Neural cell (in vitro differentiated cells): ENCODE measurements at regions not wholly inside any gene's neighbourhood (a gene's known extent, or its start where the extent isn't known, plus 50 kb on each side); places are given as distances from the start of the nearest gene placed in this dataset.

Experiments
- H2AFZ ChIP-seq: fragments of 200-600, 300-800 bp; sonication (generic), shearing (Covaris generic); 2 replicates; pipeline ENCODE4 v1.6.0; 2014; ENCODE audit warnings: low read depth, mild to moderate bottlenecking, antibody characterized with exemption, low read length, moderate library complexity
- H3F3A ChIP-seq: fragments of 200-600 bp; shearing (Covaris generic); 2 replicates; pipeline ENCODE4 v1.6.1; 2016; ENCODE audit warnings: mild to moderate bottlenecking, moderate library complexity, mixed read lengths, antibody characterized with exemption, low read length; ENCODE audit not compliant: insufficient read depth, poor library complexity, severe bottlenecking
- H3K27ac ChIP-seq: fragments of 200-600, 300-800 bp; sonication (generic), shearing (Covaris generic); 2 replicates; pipeline ENCODE4 v1.5.1; 2014; ENCODE audit warnings: mild to moderate bottlenecking, low read length, moderate library complexity
- H3K27me3 ChIP-seq: fragments of 300-800, 200-600 bp; sonication (generic), shearing (Covaris generic); 2 replicates; pipeline ENCODE4 v1.6.0; 2014; ENCODE audit warnings: mild to moderate bottlenecking, low read depth, low read length, moderate library complexity; ENCODE audit not compliant: insufficient read depth
- H3K36me3 ChIP-seq: fragments of 300-800, 200-600 bp; sonication (generic), shearing (Covaris generic); 2 replicates; pipeline ENCODE4 v1.5.1; 2014; ENCODE audit warnings: mild to moderate bottlenecking, antibody characterized with exemption, low read length, moderate library complexity; ENCODE audit not compliant: insufficient read depth
- H3K4me2 ChIP-seq: fragments of 300-800, 200-600 bp; sonication (generic), shearing (Covaris generic); 2 replicates; pipeline ENCODE4 v1.6.0; 2014; ENCODE audit warnings: mild to moderate bottlenecking, low read length
- H3K4me3 ChIP-seq: fragments of 300-800, 200-600 bp; sonication (generic), shearing (Covaris generic); 2 replicates; pipeline ENCODE4 v1.5.1; 2014; ENCODE audit warnings: mild to moderate bottlenecking, low read length, moderate library complexity
- H3K79me2 ChIP-seq: fragments of 200-600 bp; shearing (Covaris generic); replicated peaks from 2 replicates; pipeline ENCODE4 v1.6.0; 2014; ENCODE audit warnings: mild to moderate bottlenecking, low read length, moderate library complexity; ENCODE audit not compliant: insufficient read depth
- H3K9ac ChIP-seq: fragments of 300-800, 200-600 bp; sonication (generic), shearing (Covaris generic); 2 replicates; pipeline ENCODE4 v1.6.1; 2016; ENCODE audit warnings: mild to moderate bottlenecking, low read length, mixed read lengths
- H3K9me2 ChIP-seq: fragments of 200-600 bp; shearing (Covaris generic); 2 replicates; pipeline ENCODE4 v1.6.1; 2016; ENCODE audit warnings: mild to moderate bottlenecking, low read length, mixed read lengths; ENCODE audit not compliant: insufficient read depth
- H3K9me3 ChIP-seq: fragments of 200-600, 300-800 bp; sonication (generic), shearing (Covaris generic); 2 replicates; pipeline ENCODE4 v1.6.1; 2016; ENCODE audit warnings: mild to moderate bottlenecking, mixed run types, low read length, moderate library complexity, mixed read lengths
- H4K20me1 ChIP-seq: fragments of 200-600 bp; shearing (Covaris generic); 2 replicates; pipeline ENCODE4 v1.6.1; 2016; ENCODE audit warnings: mild to moderate bottlenecking, mixed run types; ENCODE audit not compliant: insufficient read depth
- EP300 ChIP-seq: fragments of 450-650 bp; conservative IDR thresholded peaks from 2 replicates; pipeline ENCODE4 v1.6.1; 2014; ENCODE audit warnings: antibody characterized with exemption, mild to moderate bottlenecking, moderate library complexity; ENCODE audit not compliant: poor library complexity, severe bottlenecking
- EZH2 ChIP-seq: fragments of 200-600, 300-800 bp; shearing (Covaris generic), sonication (generic); IDR thresholded peaks from 2 replicates; pipeline ENCODE4 v1.6.1; 2014; ENCODE audit warnings: antibody characterized with exemption, low read length, borderline replicate concordance, mild to moderate bottlenecking; ENCODE audit not compliant: insufficient read depth, poor library complexity, severe bottlenecking
- MXI1 ChIP-seq: fragments of 450-650 bp; conservative IDR thresholded peaks from 2 replicates; pipeline ENCODE4 v1.6.1; 2014; ENCODE audit warnings: antibody characterized with exemption, mild to moderate bottlenecking; ENCODE audit not compliant: poor library complexity, severe bottlenecking
- POLR2AphosphoS5 ChIP-seq: IDR thresholded peaks from 2 replicates; pipeline ENCODE4 v1.6.1; 2012
- RAD21 ChIP-seq: fragments of 450-650 bp; conservative IDR thresholded peaks from 2 replicates; pipeline ENCODE4 v1.6.1; 2014; ENCODE audit warnings: antibody characterized with exemption, mild to moderate bottlenecking, moderate library complexity
- SMC3 ChIP-seq: fragments of 450-650 bp; conservative IDR thresholded peaks from 2 replicates; pipeline ENCODE4 v1.6.1; 2014; ENCODE audit warnings: antibody characterized with exemption, mild to moderate bottlenecking, moderate library complexity; ENCODE audit not compliant: poor library complexity
- TAF1 ChIP-seq: IDR thresholded peaks from 2 replicates; pipeline ENCODE4 v1.6.1; 2012; ENCODE audit warnings: low read depth
- TF ChIP-seq, protein P1 (sequence below): fragments of 450-650 bp; IDR thresholded peaks from 2 replicates; pipeline ENCODE4 v1.5.1; 2014; ENCODE audit warnings: antibody characterized with exemption, mild to moderate bottlenecking, moderate library complexity; ENCODE audit not compliant: poor library complexity, severe bottlenecking
- TF ChIP-seq, protein P2 (sequence below): IDR thresholded peaks from 2 replicates; pipeline ENCODE4 v1.6.1; 2012; ENCODE audit warnings: borderline replicate concordance

DNA sequence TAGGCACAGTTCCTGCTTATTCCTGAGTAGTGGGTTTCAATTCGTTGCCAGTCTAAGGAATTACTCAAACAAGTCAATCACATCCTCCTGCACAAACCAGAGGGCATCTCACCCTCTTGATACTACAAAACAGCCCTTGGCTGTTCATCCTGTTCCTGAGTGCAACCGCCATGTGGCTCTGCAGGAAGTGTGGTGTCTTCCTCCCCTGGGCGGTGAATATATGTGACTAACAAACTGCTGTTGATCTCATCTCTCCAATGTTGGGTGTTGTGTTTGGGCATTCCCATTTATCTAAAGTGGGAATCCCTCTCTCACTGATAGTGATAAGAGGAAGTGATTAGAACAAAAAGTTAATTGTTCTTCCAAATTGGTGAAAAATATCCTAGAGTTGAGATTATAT lies 163.0 kb downstream of the TBX18 start:
- no peaks in the 10 kb centered on the region for H4K20me1 ChIP-seq
- H3K9me3 ChIP-seq = no peaks in the 10 kb centered on the region
- no peak overlapping the region for H2AFZ ChIP-seq
- no peak overlapping the region for H3K27ac ChIP-seq
- no peaks in the 10 kb centered on the region for H3F3A ChIP-seq
- no peaks in the 10 kb centered on the region for H3K9me2 ChIP-seq
- H3K9ac ChIP-seq = no peak overlapping the region
- H3K27me3 ChIP-seq = no peaks in the 10 kb centered on the region
- no peaks in the 10 kb centered on the region for H3K36me3 ChIP-seq
- no peak for TF ChIP-seq POLR2AphosphoS5
- TF ChIP-seq, protein P1, sequence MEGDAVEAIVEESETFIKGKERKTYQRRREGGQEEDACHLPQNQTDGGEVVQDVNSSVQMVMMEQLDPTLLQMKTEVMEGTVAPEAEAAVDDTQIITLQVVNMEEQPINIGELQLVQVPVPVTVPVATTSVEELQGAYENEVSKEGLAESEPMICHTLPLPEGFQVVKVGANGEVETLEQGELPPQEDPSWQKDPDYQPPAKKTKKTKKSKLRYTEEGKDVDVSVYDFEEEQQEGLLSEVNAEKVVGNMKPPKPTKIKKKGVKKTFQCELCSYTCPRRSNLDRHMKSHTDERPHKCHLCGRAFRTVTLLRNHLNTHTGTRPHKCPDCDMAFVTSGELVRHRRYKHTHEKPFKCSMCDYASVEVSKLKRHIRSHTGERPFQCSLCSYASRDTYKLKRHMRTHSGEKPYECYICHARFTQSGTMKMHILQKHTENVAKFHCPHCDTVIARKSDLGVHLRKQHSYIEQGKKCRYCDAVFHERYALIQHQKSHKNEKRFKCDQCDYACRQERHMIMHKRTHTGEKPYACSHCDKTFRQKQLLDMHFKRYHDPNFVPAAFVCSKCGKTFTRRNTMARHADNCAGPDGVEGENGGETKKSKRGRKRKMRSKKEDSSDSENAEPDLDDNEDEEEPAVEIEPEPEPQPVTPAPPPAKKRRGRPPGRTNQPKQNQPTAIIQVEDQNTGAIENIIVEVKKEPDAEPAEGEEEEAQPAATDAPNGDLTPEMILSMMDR = no peak
- no peak for TF ChIP-seq SMC3
- TF ChIP-seq TAF1 = no peak
- H3K4me2 ChIP-seq = no peak overlapping the region
- H3K79me2 ChIP-seq = no peaks in the 10 kb centered on the region
- H3K4me3 ChIP-seq = no peak overlapping the region

DNA sequence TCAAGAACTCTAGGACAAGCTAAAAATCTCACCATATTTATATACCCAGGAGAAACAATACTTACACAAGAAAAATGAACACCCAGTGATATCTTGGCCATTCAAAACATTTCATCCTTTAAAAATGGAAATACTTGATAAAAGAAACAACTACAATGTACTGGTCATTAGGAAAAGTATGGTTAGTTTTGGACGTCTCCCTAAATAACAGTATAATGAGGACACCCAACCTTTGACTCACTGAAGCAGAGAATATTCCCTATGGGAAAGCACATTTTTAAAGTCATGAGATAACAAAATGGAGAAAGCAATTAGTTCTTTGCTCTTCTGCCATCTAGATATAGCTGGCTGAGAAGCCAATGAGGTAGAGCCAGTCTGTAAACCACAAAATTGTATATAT lies 164.4 kb downstream of the TBX18 start:
- Histone ChIP-seq H3K4me2 (no peak overlapping the region), H3K79me2 (no peaks in the 10 kb centered on the region), H3K36me3 (no peaks in the 10 kb centered on the region), H4K20me1 (no peaks in the 10 kb centered on the region), H2AFZ (no peak overlapping the region), H3K9ac (no peak overlapping the region), H3F3A (no peaks in the 10 kb centered on the region), H3K4me3 (no peak overlapping the region), H3K9me3 (no peaks in the 10 kb centered on the region), H3K27ac (no peak overlapping the region), H3K27me3 (no peaks in the 10 kb centered on the region), H3K9me2 (no peaks in the 10 kb centered on the region)
- TF ChIP-seq TAF1 (no peak), MXI1 (no peak), SMC3 (no peak)

DNA sequence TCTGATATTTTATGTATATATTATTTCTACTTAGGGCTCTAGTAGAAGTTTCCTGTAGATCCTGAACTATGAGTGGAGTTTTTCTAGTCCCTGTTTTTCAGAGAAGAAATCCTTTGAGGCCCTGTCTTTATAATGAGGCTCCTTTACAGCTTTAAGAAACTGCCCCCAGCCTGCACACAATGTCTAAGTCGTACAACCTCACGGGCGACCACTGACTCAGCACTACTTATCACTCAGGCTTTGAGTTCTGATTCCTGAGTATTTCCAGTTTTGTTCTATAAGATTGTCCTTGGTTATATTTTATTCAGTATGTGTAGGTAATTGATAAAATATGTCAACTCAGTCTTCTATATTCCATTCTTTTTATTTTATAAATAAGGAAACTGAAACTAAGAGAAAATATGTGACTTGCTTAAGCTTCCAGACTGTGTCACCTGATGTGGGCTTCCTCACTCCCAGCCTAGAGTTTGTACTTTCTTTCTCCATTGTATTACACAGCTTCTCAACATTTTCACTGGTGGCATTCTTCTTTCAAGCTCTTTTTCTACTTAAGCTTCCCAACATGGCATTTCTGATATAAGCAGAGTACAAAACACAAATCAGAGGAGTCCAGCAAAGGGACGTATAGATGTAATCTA lies 167.0 kb downstream of the TBX18 start:
- H3K27me3 ChIP-seq = no peaks in the 10 kb centered on the region
- no peaks in the 10 kb centered on the region for H3K36me3 ChIP-seq
- no peaks in the 10 kb centered on the region for H3K79me2 ChIP-seq
- H3K9ac ChIP-seq = no peak overlapping the region
- no peaks in the 10 kb centered on the region for H4K20me1 ChIP-seq
- no peak overlapping the region for H2AFZ ChIP-seq
- no peaks in the 10 kb centered on the region for H3F3A ChIP-seq
- H3K27ac ChIP-seq = no peak overlapping the region
- TF ChIP-seq SMC3 = no peak
- TF ChIP-seq, protein P2, sequence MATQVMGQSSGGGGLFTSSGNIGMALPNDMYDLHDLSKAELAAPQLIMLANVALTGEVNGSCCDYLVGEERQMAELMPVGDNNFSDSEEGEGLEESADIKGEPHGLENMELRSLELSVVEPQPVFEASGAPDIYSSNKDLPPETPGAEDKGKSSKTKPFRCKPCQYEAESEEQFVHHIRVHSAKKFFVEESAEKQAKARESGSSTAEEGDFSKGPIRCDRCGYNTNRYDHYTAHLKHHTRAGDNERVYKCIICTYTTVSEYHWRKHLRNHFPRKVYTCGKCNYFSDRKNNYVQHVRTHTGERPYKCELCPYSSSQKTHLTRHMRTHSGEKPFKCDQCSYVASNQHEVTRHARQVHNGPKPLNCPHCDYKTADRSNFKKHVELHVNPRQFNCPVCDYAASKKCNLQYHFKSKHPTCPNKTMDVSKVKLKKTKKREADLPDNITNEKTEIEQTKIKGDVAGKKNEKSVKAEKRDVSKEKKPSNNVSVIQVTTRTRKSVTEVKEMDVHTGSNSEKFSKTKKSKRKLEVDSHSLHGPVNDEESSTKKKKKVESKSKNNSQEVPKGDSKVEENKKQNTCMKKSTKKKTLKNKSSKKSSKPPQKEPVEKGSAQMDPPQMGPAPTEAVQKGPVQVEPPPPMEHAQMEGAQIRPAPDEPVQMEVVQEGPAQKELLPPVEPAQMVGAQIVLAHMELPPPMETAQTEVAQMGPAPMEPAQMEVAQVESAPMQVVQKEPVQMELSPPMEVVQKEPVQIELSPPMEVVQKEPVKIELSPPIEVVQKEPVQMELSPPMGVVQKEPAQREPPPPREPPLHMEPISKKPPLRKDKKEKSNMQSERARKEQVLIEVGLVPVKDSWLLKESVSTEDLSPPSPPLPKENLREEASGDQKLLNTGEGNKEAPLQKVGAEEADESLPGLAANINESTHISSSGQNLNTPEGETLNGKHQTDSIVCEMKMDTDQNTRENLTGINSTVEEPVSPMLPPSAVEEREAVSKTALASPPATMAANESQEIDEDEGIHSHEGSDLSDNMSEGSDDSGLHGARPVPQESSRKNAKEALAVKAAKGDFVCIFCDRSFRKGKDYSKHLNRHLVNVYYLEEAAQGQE = no peak
- TF ChIP-seq MXI1 = no peak
- no peak for TF ChIP-seq RAD21
- no peak for TF ChIP-seq TAF1
- TF ChIP-seq, protein P1 = no peak
- TF ChIP-seq EZH2 = no peak
- TF ChIP-seq EP300 = no peak
- no peak for TF ChIP-seq POLR2AphosphoS5
- H3K4me3 ChIP-seq = no peak overlapping the region
- no peaks in the 10 kb centered on the region for H3K9me2 ChIP-seq
- H3K4me2 ChIP-seq = no peak overlapping the region
- H3K9me3 ChIP-seq = no peaks in the 10 kb centered on the region
